Neural cell (in vitro differentiated cells): ENCODE measurements at regions not wholly inside any gene's neighbourhood (a gene's known extent, or its start where the extent isn't known, plus 50 kb on each side); places are given as distances from the start of the nearest gene placed in this dataset.

Experiments used
- EP300 ChIP-seq: fragments of 450-650 bp; conservative IDR thresholded peaks from 2 replicates; pipeline ENCODE4 v1.6.1; 2014; ENCODE audit warnings: antibody characterized with exemption, mild to moderate bottlenecking, moderate library complexity; ENCODE audit not compliant: poor library complexity, severe bottlenecking
- EZH2 ChIP-seq: fragments of 200-600, 300-800 bp; shearing (Covaris generic), sonication (generic); IDR thresholded peaks from 2 replicates; pipeline ENCODE4 v1.6.1; 2014; ENCODE audit warnings: antibody characterized with exemption, low read length, borderline replicate concordance, mild to moderate bottlenecking; ENCODE audit not compliant: insufficient read depth, poor library complexity, severe bottlenecking
- RAD21 ChIP-seq: fragments of 450-650 bp; conservative IDR thresholded peaks from 2 replicates; pipeline ENCODE4 v1.6.1; 2014; ENCODE audit warnings: antibody characterized with exemption, mild to moderate bottlenecking, moderate library complexity
- TF ChIP-seq, protein P1 (sequence below): fragments of 450-650 bp; IDR thresholded peaks from 2 replicates; pipeline ENCODE4 v1.5.1; 2014; ENCODE audit warnings: antibody characterized with exemption, mild to moderate bottlenecking, moderate library complexity; ENCODE audit not compliant: poor library complexity, severe bottlenecking

DNA sequence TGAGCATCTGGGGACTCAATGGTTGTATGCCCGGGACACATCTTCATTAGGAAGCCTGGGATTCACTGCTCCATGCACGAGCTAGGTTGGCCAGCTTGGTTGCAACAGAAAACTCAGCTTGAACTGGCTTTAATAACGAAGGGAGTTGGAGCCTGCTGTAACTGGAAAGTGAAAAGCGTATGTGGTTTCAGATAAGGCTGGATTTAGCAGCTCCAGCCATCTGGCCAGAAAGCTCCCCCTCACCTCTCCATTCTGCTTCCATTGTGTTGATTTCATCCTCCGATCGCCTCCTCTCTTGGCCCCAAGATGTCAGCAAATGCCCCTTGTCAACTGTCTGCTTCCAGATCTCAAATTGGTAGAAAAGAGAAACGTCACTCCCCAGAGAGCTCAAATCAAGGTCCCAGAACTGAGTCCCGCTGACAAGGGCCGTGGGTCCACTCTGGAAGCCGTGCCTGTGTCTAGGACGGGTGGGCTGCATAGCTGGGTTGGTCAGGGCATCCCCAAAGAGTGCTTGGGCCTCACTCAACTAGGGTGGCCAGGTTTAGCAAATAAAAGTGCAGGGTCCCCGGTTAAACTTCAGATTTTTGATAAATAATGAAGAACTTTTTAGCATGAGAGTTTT lies 117.0 kb upstream of the PMEPA1 start:
- TF ChIP-seq, protein P1, sequence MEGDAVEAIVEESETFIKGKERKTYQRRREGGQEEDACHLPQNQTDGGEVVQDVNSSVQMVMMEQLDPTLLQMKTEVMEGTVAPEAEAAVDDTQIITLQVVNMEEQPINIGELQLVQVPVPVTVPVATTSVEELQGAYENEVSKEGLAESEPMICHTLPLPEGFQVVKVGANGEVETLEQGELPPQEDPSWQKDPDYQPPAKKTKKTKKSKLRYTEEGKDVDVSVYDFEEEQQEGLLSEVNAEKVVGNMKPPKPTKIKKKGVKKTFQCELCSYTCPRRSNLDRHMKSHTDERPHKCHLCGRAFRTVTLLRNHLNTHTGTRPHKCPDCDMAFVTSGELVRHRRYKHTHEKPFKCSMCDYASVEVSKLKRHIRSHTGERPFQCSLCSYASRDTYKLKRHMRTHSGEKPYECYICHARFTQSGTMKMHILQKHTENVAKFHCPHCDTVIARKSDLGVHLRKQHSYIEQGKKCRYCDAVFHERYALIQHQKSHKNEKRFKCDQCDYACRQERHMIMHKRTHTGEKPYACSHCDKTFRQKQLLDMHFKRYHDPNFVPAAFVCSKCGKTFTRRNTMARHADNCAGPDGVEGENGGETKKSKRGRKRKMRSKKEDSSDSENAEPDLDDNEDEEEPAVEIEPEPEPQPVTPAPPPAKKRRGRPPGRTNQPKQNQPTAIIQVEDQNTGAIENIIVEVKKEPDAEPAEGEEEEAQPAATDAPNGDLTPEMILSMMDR = no peak
- no peak for TF ChIP-seq RAD21
- TF ChIP-seq EZH2 = no peak
- TF ChIP-seq EP300 = no peak
